Liver (tissue), 8 donors: ENCODE measurements at regions not wholly inside any gene's neighbourhood (a gene's known extent, or its start where the extent isn't known, plus 50 kb on each side); places are given as distances from the start of the nearest gene placed in this dataset.

Source experiments
- DNase-seq: peaks from one replicate; pipeline ENCODE4 v3.0.0-alpha.2; 2017; ENCODE audit warnings: low spot score
- H3K27ac ChIP-seq, 2 donors: one replicate each; pipeline ENCODE4 v1.7.0; 2013; ENCODE audit warnings: inconsistent platforms in 2 of 2, low read length in 2 of 2, control low read depth in 1 of 2, low read depth in 1 of 2, mild to moderate bottlenecking in 1 of 2
- H3K27me3 ChIP-seq, 4 donors: one replicate each; pipeline versions ENCODE4 v1.6.1 to v1.7.0; 2013; ENCODE audit warnings: low read length in 3 of 4, inconsistent platforms in 1 of 4, mild to moderate bottlenecking in 1 of 4, moderate library complexity in 1 of 4; ENCODE audit not compliant: control insufficient read depth in 4 of 4, insufficient read depth in 4 of 4
- H3K36me3 ChIP-seq, 4 donors: one replicate each; pipeline versions ENCODE4 v1.6.1 to v1.7.0; 2013; ENCODE audit warnings: low read length in 3 of 4, mild to moderate bottlenecking in 3 of 4, low read depth in 1 of 4, moderate library complexity in 1 of 4; ENCODE audit not compliant: control insufficient read depth in 4 of 4, insufficient read depth in 3 of 4
- H3K4me1 ChIP-seq, 4 donors: one replicate each; pipeline versions ENCODE4 v1.6.1 to v1.7.0; 2013; ENCODE audit warnings: low read length in 3 of 4, mild to moderate bottlenecking in 3 of 4, moderate library complexity in 1 of 4; ENCODE audit not compliant: control insufficient read depth in 4 of 4, insufficient read depth in 4 of 4
- H3K4me3 ChIP-seq, 3 donors: one replicate each; pipeline versions ENCODE4 v1.6.1 to v1.7.0; 2013; ENCODE audit warnings: low read length in 3 of 3, control low read depth in 1 of 3, low read depth in 1 of 3, mild to moderate bottlenecking in 1 of 3
- H3K9ac ChIP-seq, 2 donors: one replicate each; pipeline ENCODE4 v1.7.0; 2013; ENCODE audit warnings: low read length in 2 of 2, mild to moderate bottlenecking in 2 of 2, moderate library complexity in 2 of 2, control low read depth in 1 of 2, low read depth in 1 of 2
- H3K9me3 ChIP-seq, 4 donors: one replicate each; pipeline versions ENCODE4 v1.6.1 to v1.7.0; 2013; ENCODE audit warnings: low read length in 3 of 4; ENCODE audit not compliant: control insufficient read depth in 4 of 4
- ATF3 ChIP-seq: IDR thresholded peaks from 2 replicates; pipeline ENCODE4 v1.6.1; 2016; ENCODE audit warnings: antibody characterized with exemption
- EGR1 ChIP-seq, 2 donors: IDR thresholded peaks; 2 replicates each; pipeline ENCODE4 v1.6.1; 2016 to 2018; ENCODE audit warnings: antibody characterized with exemption in 2 of 2, low read depth in 2 of 2
- FOXA1 ChIP-seq: IDR thresholded peaks from 2 replicates; pipeline ENCODE4 v1.6.1; 2016; ENCODE audit warnings: antibody characterized with exemption
- FOXA2 ChIP-seq: IDR thresholded peaks from 2 replicates; pipeline ENCODE4 v1.6.1; 2016; ENCODE audit warnings: antibody characterized with exemption
- GABPA ChIP-seq, 2 donors: IDR thresholded peaks in 1 of 2; conservative IDR thresholded peaks in 1 of 2; 2 replicates each; pipeline ENCODE4 v1.6.1; 2016; ENCODE audit warnings: antibody characterized with exemption in 2 of 2, mild to moderate bottlenecking in 1 of 2, moderate library complexity in 1 of 2
- HNF4A ChIP-seq, 2 donors: conservative IDR thresholded peaks; 2 replicates each; pipeline ENCODE4 v1.6.1; 2016; ENCODE audit warnings: antibody characterized with exemption in 2 of 2, mild to moderate bottlenecking in 2 of 2
- HNF4G ChIP-seq: IDR thresholded peaks from 2 replicates; pipeline ENCODE4 v1.6.1; 2016; ENCODE audit warnings: antibody characterized with exemption
- JUND ChIP-seq, 2 donors: IDR thresholded peaks; 2 replicates each; pipeline ENCODE4 v1.6.1; 2016; ENCODE audit warnings: antibody characterized with exemption in 2 of 2
- NR2F2 ChIP-seq: IDR thresholded peaks from 2 replicates; pipeline ENCODE4 v1.6.1; 2016; ENCODE audit warnings: antibody characterized with exemption
- RAD21 ChIP-seq, 2 donors: IDR thresholded peaks; 2 replicates each; pipeline ENCODE4 v1.6.1; 2016; ENCODE audit warnings: antibody characterized with exemption in 2 of 2, mild to moderate bottlenecking in 2 of 2
- RXRA ChIP-seq, 2 donors: IDR thresholded peaks; 2 replicates each; pipeline ENCODE4 v1.6.1; 2017 to 2018; ENCODE audit warnings: antibody characterized with exemption in 2 of 2, mild to moderate bottlenecking in 1 of 2
- SP1 ChIP-seq: IDR thresholded peaks from 2 replicates; pipeline ENCODE4 v1.6.1; 2018; ENCODE audit warnings: antibody characterized with exemption, mild to moderate bottlenecking
- TAF1 ChIP-seq: conservative IDR thresholded peaks from 2 replicates; pipeline ENCODE4 v1.6.1; 2016; ENCODE audit warnings: antibody characterized with exemption, mild to moderate bottlenecking
- YY1 ChIP-seq: IDR thresholded peaks from 2 replicates; pipeline ENCODE4 v1.6.1; 2016; ENCODE audit warnings: antibody characterized with exemption, mild to moderate bottlenecking
- WGBS: extraction: QIAGEN DNeasy Blood & Tissue Kit; methylation state at CpG from one replicate; pipeline ENCODE4 v1.1.7; 2013; 5-methylcytosine and 5-hydroxymethylcytosine counted together
- TF ChIP-seq, protein P1 (sequence below): IDR thresholded peaks from 2 replicates; pipeline ENCODE4 v1.6.1; 2016; ENCODE audit warnings: antibody characterized with exemption
- TF ChIP-seq, protein P2 (sequence below): IDR thresholded peaks from 2 replicates; pipeline ENCODE4 v1.6.1; 2016; ENCODE audit warnings: antibody characterized with exemption, mild to moderate bottlenecking
- TF ChIP-seq, protein P3 (sequence below): fragments of 150-350 bp; IDR thresholded peaks from 2 replicates; pipeline ENCODE4 v1.5.1; 2017; ENCODE audit warnings: improper control_type of control experiment, low read depth, low read length; ENCODE audit not compliant: missing input control
- TF ChIP-seq, protein P4 (sequence below): IDR thresholded peaks from 2 replicates; pipeline ENCODE4 v1.6.1; 2016; ENCODE audit warnings: antibody characterized with exemption
- donor health status: healthy.
- donor health status: healthy.
- donor health status: healthy.
- donor health status: healthy.
- donor health status: healthy.

GRCh38 chr10:130559547-130559880, 423.3 kb downstream of the GLRX3 start:
- TF ChIP-seq TAF1, result no peak
- no peak for TF ChIP-seq FOXA2
- TF ChIP-seq SP1, result no peak
- TF ChIP-seq, protein P1, sequence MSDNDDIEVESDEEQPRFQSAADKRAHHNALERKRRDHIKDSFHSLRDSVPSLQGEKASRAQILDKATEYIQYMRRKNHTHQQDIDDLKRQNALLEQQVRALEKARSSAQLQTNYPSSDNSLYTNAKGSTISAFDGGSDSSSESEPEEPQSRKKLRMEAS, result no peak
- TF ChIP-seq YY1, result no peak
- no peaks in the 10 kb centered on the region for H3K27me3 ChIP-seq
- H3K4me1 ChIP-seq, result no peaks in the 10 kb centered on the region
- H3K9me3 ChIP-seq, result no peaks in the 10 kb centered on the region
- no peak for DNase-seq
- 74% methylated on average over 6 of the region's 6 CpGs for WGBS
- H3K27ac ChIP-seq, result no peak overlapping the region
- no peak overlapping the region for H3K9ac ChIP-seq
- H3K36me3 ChIP-seq, result no peaks in the 10 kb centered on the region
- no peak overlapping the region for H3K4me3 ChIP-seq

DNA sequence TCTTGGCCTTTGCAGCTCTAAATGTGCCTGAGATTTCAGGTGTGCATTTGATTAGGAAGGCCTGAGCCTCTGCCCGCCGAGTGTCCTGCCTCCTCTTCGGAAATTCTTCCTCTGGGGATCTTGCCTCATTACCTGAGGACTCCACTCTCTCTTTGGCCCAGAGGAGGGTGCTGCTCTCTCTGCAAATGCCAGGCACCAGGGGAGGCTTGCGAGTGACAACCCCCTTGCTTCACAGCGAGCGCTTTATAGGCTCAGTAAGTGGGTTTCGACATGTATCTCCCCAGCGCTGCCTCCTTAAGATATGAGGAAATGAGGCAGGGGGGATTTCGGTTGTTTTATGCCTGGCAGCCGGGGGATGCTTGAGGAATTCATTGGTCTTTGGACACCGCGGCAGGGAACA, 423.9 kb downstream of the GLRX3 start:
- 74% methylated on average over 12 of the region's 12 CpGs for WGBS
- H3K27me3 ChIP-seq, result no peaks in the 10 kb centered on the region
- H3K27ac ChIP-seq, result no peak overlapping the region
- no peaks in the 10 kb centered on the region for H3K36me3 ChIP-seq
- DNase-seq, result no peak
- no peaks in the 10 kb centered on the region for H3K4me1 ChIP-seq
- no peak for TF ChIP-seq FOXA2
- TF ChIP-seq NR2F2, result no peak
- TF ChIP-seq FOXA1, result no peak
- no peak for TF ChIP-seq JUND (IDR thresholded peaks at IDR 0.05)
- TF ChIP-seq ATF3, result no peak
- H3K4me3 ChIP-seq, result no peak overlapping the region
- H3K9ac ChIP-seq, result no peak overlapping the region
- no peaks in the 10 kb centered on the region for H3K9me3 ChIP-seq

DNA sequence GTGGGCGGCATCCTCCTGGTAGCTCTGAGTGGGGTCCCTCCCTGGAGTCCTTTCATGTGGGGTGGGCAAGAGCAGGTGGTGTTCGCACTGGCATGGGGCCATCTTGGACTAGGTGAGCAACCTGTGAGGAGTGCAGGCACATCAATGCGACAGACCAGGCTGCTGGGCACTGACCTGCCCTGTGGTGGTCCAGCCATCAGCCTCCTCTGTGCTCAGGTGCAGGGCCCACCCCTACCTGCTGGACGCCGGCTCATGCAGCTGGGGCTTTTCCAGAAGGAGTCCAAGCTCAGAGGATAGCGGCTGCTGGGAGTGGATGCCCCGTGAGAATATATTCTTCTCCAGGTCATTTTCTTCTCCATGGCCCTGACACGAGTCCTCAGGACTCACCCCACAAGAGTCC, 424.4 kb downstream of the GLRX3 start:
- Histone ChIP-seq H3K9me3 (no peaks in the 10 kb centered on the region), H3K9ac (no peak overlapping the region), H3K27me3 (no peaks in the 10 kb centered on the region), H3K27ac (no peak overlapping the region), H3K4me3 (no peak overlapping the region), H3K36me3 (no peaks in the 10 kb centered on the region), H3K4me1 (no peaks in the 10 kb centered on the region)
- DNase-seq, result no peak
- 91% methylated on average over 8 of the region's 8 CpGs for WGBS
- no peak for TF ChIP-seq TAF1
- TF ChIP-seq, protein P2, sequence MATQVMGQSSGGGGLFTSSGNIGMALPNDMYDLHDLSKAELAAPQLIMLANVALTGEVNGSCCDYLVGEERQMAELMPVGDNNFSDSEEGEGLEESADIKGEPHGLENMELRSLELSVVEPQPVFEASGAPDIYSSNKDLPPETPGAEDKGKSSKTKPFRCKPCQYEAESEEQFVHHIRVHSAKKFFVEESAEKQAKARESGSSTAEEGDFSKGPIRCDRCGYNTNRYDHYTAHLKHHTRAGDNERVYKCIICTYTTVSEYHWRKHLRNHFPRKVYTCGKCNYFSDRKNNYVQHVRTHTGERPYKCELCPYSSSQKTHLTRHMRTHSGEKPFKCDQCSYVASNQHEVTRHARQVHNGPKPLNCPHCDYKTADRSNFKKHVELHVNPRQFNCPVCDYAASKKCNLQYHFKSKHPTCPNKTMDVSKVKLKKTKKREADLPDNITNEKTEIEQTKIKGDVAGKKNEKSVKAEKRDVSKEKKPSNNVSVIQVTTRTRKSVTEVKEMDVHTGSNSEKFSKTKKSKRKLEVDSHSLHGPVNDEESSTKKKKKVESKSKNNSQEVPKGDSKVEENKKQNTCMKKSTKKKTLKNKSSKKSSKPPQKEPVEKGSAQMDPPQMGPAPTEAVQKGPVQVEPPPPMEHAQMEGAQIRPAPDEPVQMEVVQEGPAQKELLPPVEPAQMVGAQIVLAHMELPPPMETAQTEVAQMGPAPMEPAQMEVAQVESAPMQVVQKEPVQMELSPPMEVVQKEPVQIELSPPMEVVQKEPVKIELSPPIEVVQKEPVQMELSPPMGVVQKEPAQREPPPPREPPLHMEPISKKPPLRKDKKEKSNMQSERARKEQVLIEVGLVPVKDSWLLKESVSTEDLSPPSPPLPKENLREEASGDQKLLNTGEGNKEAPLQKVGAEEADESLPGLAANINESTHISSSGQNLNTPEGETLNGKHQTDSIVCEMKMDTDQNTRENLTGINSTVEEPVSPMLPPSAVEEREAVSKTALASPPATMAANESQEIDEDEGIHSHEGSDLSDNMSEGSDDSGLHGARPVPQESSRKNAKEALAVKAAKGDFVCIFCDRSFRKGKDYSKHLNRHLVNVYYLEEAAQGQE, result no peak
- no peak for TF ChIP-seq JUND (IDR thresholded peaks at IDR 0.05)
- no peak for TF ChIP-seq SP1
- TF ChIP-seq NR2F2, result no peak
- TF ChIP-seq, protein P3, sequence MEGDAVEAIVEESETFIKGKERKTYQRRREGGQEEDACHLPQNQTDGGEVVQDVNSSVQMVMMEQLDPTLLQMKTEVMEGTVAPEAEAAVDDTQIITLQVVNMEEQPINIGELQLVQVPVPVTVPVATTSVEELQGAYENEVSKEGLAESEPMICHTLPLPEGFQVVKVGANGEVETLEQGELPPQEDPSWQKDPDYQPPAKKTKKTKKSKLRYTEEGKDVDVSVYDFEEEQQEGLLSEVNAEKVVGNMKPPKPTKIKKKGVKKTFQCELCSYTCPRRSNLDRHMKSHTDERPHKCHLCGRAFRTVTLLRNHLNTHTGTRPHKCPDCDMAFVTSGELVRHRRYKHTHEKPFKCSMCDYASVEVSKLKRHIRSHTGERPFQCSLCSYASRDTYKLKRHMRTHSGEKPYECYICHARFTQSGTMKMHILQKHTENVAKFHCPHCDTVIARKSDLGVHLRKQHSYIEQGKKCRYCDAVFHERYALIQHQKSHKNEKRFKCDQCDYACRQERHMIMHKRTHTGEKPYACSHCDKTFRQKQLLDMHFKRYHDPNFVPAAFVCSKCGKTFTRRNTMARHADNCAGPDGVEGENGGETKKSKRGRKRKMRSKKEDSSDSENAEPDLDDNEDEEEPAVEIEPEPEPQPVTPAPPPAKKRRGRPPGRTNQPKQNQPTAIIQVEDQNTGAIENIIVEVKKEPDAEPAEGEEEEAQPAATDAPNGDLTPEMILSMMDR, result no peak
- TF ChIP-seq ATF3, result no peak
- TF ChIP-seq FOXA1, result no peak
- TF ChIP-seq YY1, result no peak
- TF ChIP-seq RAD21 (IDR thresholded peaks at IDR 0.05), result no peak
- TF ChIP-seq GABPA (IDR thresholded peaks at IDR 0.05 in 1 of 2, conservative IDR thresholded peaks at IDR 0.05 in 1 of 2), result no peak
- TF ChIP-seq, protein P4, sequence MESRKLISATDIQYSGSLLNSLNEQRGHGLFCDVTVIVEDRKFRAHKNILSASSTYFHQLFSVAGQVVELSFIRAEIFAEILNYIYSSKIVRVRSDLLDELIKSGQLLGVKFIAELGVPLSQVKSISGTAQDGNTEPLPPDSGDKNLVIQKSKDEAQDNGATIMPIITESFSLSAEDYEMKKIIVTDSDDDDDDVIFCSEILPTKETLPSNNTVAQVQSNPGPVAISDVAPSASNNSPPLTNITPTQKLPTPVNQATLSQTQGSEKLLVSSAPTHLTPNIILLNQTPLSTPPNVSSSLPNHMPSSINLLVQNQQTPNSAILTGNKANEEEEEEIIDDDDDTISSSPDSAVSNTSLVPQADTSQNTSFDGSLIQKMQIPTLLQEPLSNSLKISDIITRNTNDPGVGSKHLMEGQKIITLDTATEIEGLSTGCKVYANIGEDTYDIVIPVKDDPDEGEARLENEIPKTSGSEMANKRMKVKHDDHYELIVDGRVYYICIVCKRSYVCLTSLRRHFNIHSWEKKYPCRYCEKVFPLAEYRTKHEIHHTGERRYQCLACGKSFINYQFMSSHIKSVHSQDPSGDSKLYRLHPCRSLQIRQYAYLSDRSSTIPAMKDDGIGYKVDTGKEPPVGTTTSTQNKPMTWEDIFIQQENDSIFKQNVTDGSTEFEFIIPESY, result no peak
- TF ChIP-seq, protein P1, result no peak
- no peak for TF ChIP-seq HNF4G
- TF ChIP-seq HNF4A (conservative IDR thresholded peaks at IDR 0.05), result no peak
- TF ChIP-seq EGR1 (IDR thresholded peaks at IDR 0.05; ENCODE audit: low read depth in 2 of 2), result no peak
- no peak for TF ChIP-seq RXRA (IDR thresholded peaks at IDR 0.05)
- no peak for TF ChIP-seq FOXA2
